GM18951 (cell line): ENCODE measurements at regions not wholly inside any gene's neighbourhood (a gene's known extent, or its start where the extent isn't known, plus 50 kb on each side); places are given as distances from the start of the nearest gene placed in this dataset.
"Not testable (repeated sequence)": the region's sequence is repeated elsewhere in the genome, so short reads cannot be mapped to it uniquely, and the experiment has no call there.

Experiments used
- POLR2A ChIP-seq: IDR thresholded peaks from 4 replicates; pipeline ENCODE4 v1.6.1; 2011; ENCODE audit warnings: mild to moderate bottlenecking; ENCODE audit not compliant: insufficient read length, insufficient read depth; ENCODE audit errors: extremely low read depth
- in situ Hi-C: fragments of 300-500 bp; cut with MboI; formaldehyde crosslinking; loops from one replicate; pipeline ENCODE4 v1.12.0; 2022; ENCODE audit warnings: low sequenced_read_pairs, mixed read lengths, inconsistent platforms; ENCODE audit not compliant: unreplicated experiment

GRCh38 chr6:137806914-137807682 is 60.0 kb upstream of the TNFAIP3 start:
- in situ Hi-C loops: no loop called here
- TF ChIP-seq POLR2A: no peak

DNA sequence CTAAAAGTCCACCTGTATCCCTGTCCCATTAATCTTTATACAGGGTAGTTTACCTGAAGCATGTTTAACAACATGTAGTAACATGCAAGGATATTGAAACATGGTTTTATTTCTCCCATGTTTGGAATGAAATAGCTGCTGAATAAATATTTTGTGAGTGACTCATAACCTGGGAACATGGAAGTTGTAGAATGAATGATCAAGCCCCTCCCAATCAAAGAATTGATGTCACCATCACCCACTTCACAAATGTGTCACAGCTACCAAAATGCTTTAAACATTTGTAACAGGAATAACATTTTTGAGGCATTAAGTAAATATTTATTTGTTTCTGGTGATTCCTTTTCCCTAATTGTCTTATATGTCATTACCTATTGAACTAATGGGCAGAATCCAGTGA is 58.9 kb upstream of the TNFAIP3 start:
- no peak for TF ChIP-seq POLR2A
- in situ Hi-C loops: no loop called here

DNA sequence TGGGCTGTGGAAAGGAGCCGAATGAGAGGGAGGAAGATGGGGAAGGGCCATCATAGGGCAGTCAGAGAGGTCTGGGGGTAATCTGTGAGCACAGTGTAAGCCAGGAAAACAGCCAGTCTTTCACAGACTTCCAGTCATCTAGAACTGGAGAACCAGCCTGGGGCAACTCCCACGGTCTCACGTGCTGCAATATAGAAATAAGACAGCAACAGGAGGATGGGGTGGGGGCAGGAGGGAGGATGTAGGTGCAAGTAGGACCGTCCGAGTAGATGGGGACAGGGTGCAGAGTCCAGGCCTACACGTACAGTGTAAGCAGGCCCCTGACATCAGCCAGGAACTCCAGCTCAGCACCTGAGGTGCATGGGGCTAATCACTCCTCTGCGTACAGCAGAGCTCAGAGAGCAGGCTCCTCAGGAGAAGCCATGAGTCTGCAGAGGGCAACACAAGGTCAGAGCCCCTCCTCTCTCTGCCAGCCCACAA is 58.2 kb upstream of the TNFAIP3 start:
- no peak for TF ChIP-seq POLR2A
- in situ Hi-C loops: no loop called here

DNA sequence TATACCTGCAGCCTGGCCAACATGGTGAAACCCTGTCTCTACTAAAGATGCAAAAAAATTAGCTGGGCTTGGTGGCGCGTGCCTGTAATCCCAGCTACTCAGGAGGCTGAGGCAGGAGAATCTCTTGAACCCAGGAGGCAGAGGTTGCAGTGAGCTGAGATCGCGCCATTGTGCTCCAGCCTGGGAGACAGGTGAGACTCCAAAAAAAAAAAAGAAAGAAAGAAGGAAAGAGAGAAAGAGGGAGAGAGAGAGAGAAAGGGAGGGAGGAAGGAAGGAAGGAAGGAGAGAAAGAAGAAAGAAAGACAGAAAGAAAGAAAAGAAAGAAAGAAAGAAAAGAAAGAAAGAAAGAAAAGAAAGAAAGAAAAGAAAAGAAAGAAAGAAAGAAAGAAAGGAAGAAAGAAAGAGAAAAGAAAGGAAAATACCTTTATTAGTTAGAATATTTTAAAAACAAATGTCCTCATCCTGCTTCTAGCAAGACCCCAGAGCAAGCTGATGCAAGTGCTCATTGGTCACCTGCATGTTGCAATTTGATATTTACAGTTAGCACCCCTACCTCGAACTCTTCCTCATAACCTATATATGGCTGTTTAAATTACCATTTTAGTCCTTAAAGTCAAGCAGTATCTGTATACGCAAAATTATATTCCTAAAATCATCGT is 57.0 kb upstream of the TNFAIP3 start:
- in situ Hi-C loops: not testable (repeated sequence)

DNA sequence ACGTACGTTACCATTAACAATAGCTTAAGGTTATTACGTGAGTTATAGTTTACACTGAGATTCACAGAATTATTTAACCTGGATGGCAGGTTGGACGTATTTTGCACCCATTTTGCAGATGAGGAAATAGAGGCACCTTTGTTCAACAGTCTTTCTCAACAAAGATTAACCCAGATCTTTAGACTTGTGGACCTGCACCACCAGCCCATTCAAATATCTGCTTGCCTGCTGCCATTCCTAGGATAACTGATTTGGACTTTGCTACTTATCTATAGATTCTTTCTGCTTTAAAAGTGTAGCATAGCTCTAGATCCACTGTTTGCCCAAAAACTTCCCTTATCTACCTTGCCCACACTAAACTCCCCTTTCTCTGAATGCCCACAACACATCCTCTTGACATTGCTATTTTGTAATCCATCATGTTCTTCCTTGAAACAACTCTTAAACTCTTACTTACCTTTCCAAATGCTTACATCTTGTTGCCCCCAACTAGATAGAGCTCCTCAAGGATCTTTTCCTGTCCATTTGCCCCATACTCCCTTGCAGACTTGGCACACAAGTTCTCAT is 56.4 kb upstream of the TNFAIP3 start:
- no peak for TF ChIP-seq POLR2A
- in situ Hi-C loops: no loop called here

GRCh38 chr6:137811121-137811915 is 55.7 kb upstream of the TNFAIP3 start:
- TF ChIP-seq POLR2A: peak; percentile 73
- in situ Hi-C loops: no loop called here

DNA sequence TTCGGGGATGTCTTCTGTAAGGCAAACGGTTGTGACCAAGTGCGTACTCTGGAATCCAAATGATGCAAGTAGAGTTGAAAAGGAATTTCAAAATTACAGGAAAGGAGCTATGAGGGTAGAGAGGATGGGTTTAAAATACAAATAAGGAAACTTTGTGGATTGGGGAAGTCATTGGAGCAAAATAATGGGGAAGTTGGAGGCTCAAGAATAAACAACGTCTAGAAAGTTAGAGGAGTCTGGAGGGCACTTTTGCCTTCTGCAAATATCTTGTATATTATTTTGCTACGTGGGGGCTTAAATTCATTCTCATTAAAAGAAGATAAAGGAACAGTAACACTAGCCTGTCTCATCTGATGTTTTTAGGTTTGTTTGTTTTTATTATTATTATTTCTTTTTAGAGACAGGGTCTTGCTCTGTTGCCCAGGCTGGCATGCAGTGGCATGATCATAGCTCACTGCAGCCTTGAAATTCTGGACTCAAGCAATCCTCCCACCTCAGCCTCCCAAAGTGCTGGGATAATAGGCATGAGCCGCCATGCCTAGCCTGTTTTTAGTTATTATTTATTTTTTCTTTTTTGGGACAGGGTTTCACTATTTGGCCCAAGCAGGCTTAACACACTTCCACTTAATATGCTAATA is 55.0 kb upstream of the TNFAIP3 start:
- no peak for TF ChIP-seq POLR2A
- in situ Hi-C loops: no loop called here

DNA sequence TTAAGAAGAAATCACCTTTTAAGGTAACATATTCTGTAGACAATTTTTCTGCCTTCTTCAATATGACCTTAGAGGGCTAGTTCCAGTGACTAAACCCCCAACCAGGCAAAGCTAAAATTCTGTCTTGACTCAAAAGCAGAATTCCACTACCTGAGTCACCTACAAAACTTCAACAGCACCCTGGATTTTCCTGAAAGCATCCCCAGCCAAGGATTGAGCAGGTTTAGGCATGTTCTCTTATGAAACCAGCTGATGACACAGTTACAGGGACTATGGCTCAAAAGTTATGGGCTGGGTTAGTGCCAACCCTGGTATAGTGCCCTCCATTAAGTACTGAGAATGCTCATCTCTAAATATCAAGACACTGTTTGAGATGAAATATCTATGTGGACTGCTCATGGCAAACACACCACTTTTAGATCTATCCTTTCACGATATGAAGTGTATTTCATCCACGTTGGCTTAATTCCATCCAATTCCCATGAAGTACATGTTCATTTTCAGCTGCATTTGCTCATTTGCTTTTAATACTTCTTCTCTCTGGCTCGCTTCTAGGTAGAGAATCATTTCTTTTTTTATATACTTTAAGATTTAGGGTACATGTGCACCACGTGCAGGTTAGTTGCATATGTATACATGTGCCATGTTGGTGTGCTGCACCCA is 53.6 kb upstream of the TNFAIP3 start:
- no peak for TF ChIP-seq POLR2A
- in situ Hi-C loops: no loop called here

- in situ Hi-C loops: not testable (repeated sequence)
These were observed 53.0 kb upstream of the TNFAIP3 start for GRCh38 chr6:137814030-137814429.

GRCh38 chr6:137815692-137816091 is 51.4 kb upstream of the TNFAIP3 start:
- TF ChIP-seq POLR2A: no peak
- in situ Hi-C loops: no loop called here

DNA sequence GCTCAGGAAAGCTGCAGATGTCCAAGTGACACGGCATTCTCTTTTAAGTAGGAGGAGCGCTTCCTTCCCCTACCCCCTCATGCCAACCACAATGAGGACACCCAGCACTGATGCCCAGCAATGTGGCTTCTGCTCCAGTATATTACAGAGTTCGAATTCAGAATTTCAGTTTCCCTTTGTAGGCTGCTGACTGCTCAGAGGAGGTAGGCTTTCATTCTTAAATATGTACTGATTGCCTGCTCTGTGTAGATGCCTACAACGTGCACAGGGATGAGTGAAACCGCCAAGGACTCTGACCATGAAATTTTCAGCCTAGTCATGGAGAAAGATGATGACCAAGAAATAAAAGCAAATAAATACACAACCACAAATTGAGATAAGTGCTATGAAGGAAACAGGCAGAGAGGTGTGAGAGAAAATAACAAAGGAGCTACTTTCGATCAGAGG is 50.9 kb upstream of the TNFAIP3 start:
- no peak for TF ChIP-seq POLR2A
- in situ Hi-C loops: no loop called here

GRCh38 chr6:137816688-137817618 is 50.1 kb upstream of the TNFAIP3 start:
- in situ Hi-C loops: no loop called here
- TF ChIP-seq POLR2A: no peak
